Subcutaneous abdominal adipose tissue (tissue), 5 donors: ENCODE measurements at regions not wholly inside any gene's neighbourhood (a gene's known extent, or its start where the extent isn't known, plus 50 kb on each side); places are given as distances from the start of the nearest gene placed in this dataset.

Experiments used
- H3K27ac ChIP-seq: one replicate; pipeline ENCODE4 v1.7.0; 2013; ENCODE audit warnings: low read depth, mild to moderate bottlenecking, inconsistent platforms, low read length, moderate library complexity
- H3K27me3 ChIP-seq, 5 donors: one replicate each; pipeline ENCODE4 v1.7.0; 2013; ENCODE audit warnings: low read length in 5 of 5, inconsistent platforms in 1 of 5; ENCODE audit not compliant: control insufficient read depth in 5 of 5, insufficient read depth in 4 of 5
- H3K36me3 ChIP-seq, 5 donors: one replicate each; pipeline ENCODE4 v1.7.0; 2013; ENCODE audit warnings: low read length in 5 of 5; ENCODE audit not compliant: control insufficient read depth in 5 of 5, insufficient read depth in 5 of 5
- H3K4me1 ChIP-seq, 5 donors: one replicate each; pipeline ENCODE4 v1.7.0; 2013; ENCODE audit warnings: low read length in 5 of 5, mild to moderate bottlenecking in 3 of 5, moderate library complexity in 1 of 5; ENCODE audit not compliant: control insufficient read depth in 5 of 5, insufficient read depth in 5 of 5
- H3K4me3 ChIP-seq, 5 donors: one replicate each; pipeline ENCODE4 v1.7.0; 2013; ENCODE audit warnings: low read length in 5 of 5, low read depth in 1 of 5
- H3K9ac ChIP-seq, 5 donors: one replicate each; pipeline ENCODE4 v1.7.0; 2013; ENCODE audit warnings: low read length in 5 of 5, mild to moderate bottlenecking in 4 of 5, moderate library complexity in 3 of 5
- H3K9me3 ChIP-seq, 5 donors: one replicate each; pipeline ENCODE4 v1.7.0; 2013; ENCODE audit warnings: low read length in 5 of 5; ENCODE audit not compliant: control insufficient read depth in 5 of 5
- donor health status: healthy.
- donor health status: healthy.
- donor health status: healthy.
- donor health status: healthy.
- donor health status: healthy.

DNA sequence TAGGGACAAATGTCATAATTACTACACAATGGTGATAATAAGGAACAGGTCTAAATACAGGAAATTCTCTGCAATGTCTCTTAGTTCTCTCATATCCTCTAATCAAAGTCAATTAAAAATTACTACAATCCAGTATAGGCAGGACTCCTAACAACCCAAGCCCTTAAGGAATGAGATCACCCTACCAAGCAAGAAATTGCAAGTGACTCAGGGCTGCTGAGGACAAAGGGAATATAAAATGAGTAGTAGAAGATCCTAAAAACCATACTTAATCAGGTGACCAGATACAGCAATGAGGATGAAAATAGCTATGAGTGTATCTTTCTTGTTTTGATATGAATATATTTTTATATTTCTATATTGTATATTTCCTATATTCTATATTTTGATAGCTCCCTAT is 250.0 kb upstream of the DCC start:
- H3K9ac ChIP-seq, result no peak overlapping the region
- no peaks in the 10 kb centered on the region for H3K36me3 ChIP-seq
- H3K27me3 ChIP-seq, result no peaks in the 10 kb centered on the region
- H3K4me3 ChIP-seq, result no peak overlapping the region
- H3K9me3 ChIP-seq, result no peaks in the 10 kb centered on the region
- no peak overlapping the region for H3K27ac ChIP-seq
- no peaks in the 10 kb centered on the region for H3K4me1 ChIP-seq

DNA sequence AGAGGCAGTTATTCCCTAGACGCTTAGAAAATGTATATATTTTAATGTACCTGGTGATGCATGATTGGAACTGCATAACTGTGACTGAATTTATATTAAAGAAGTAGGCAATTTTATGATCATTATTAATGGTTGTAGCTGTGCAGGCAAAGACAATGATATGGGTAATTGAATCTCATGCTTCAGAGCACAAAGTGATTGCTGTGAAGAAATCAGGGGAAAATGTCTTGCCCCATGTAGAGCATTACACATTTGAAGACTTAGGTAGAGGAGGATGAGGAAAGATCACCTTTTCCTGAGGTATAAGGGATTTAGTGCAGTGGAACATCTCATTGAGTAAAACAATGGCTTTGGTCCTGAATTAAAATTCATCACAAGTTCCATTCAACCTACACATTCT is 246.8 kb upstream of the DCC start:
- H3K27ac ChIP-seq, result no peak overlapping the region
- H3K27me3 ChIP-seq, result no peaks in the 10 kb centered on the region
- H3K36me3 ChIP-seq, result no peaks in the 10 kb centered on the region
- H3K4me3 ChIP-seq, result no peak overlapping the region
- no peak overlapping the region for H3K9ac ChIP-seq
- no peaks in the 10 kb centered on the region for H3K4me1 ChIP-seq
- H3K9me3 ChIP-seq, result peaks cover 0 to 5% (median 3%) of the 10 kb centered on the region in 5 donors

DNA sequence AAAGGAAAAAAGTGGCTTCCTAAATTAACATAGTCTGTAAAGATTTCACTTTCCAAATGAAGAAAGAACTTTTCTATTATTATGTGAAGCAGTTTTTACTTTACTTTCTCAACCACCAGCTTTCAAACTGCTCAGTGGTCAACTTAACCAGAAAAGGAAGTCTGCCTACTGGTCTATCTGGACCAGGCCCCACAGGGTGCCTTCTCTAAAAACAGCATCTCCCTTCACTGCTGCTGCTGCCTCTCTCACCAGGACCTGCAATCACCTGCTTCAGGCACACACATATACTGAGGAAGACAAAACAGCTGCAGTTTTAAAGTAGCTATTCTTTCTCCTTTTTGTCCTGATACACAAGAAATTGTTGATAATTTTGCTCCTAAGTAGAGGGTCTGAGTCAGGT is 221.3 kb upstream of the DCC start:
- no peak overlapping the region for H3K27ac ChIP-seq
- H3K36me3 ChIP-seq, result no peaks in the 10 kb centered on the region
- no peaks in the 10 kb centered on the region for H3K27me3 ChIP-seq
- H3K4me1 ChIP-seq, result peaks cover 0 to 8% (median 8%) of the 10 kb centered on the region in 5 donors
- no peak overlapping the region for H3K4me3 ChIP-seq
- H3K9me3 ChIP-seq, result no peaks in the 10 kb centered on the region
- no peak overlapping the region for H3K9ac ChIP-seq

DNA sequence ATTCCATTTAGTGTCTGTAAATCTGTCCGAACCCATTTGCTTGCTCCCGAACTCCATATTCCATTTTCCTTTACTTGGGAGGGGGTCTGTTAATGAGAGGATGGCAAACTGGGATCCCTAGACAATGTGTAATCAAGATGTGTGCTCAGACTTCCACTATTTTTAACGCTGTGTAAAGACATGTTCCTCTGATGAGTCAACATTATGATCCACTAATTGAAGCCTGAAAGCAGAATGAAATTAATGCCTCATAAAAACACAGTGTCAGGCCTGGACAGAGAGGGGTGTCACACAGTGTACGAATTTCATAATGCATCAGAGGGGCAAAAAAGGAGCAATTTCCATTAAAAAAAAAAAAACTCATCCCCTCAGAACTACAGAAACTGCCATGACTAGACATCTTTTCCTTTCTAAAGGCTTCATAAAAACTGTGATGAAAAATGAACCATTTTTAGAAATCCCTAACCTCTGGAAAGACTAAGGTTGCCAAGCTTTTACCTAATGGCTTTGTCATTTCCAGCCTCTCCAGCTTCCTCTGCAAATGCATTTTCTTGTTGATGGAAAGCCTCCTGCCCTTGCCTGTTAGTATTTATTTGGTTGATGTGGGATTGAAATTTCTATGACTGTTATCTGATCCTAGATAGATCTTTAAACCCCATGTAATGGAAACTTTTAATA is 209.2 kb upstream of the DCC start:
- H3K27ac ChIP-seq, result no peak overlapping the region
- H3K27me3 ChIP-seq, result no peaks in the 10 kb centered on the region
- H3K4me3 ChIP-seq, result no peak overlapping the region
- H3K9me3 ChIP-seq, result peaks cover 0 to 10% (median 6%) of the 10 kb centered on the region in 5 donors
- no peaks in the 10 kb centered on the region for H3K36me3 ChIP-seq
- H3K9ac ChIP-seq, result no peak overlapping the region
- no peaks in the 10 kb centered on the region for H3K4me1 ChIP-seq

DNA sequence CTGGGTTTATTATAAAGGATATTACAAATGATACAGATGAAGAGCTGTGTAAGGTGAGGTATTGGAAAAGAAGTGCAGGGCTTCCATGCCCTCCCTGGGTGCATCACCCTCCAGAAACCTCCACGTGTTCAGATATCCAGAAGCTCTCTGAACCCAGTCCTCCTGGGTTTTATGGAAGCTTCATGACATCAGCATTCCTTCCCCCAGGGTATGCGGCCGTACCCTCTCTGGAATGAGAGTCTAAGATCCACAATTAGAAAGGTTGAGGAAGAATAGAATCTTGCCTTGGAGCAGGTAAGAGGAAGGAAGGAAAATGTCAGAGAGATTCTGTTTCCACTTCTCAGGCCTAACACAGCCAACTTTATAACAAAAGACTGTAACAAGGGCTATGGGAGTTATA is 208.2 kb upstream of the DCC start:
- no peak overlapping the region for H3K27ac ChIP-seq
- no peak overlapping the region for H3K4me3 ChIP-seq
- no peaks in the 10 kb centered on the region for H3K4me1 ChIP-seq
- H3K9me3 ChIP-seq, result peaks cover 0 to 10% (median 6%) of the 10 kb centered on the region in 5 donors
- H3K27me3 ChIP-seq, result no peaks in the 10 kb centered on the region
- no peak overlapping the region for H3K9ac ChIP-seq
- no peaks in the 10 kb centered on the region for H3K36me3 ChIP-seq

DNA sequence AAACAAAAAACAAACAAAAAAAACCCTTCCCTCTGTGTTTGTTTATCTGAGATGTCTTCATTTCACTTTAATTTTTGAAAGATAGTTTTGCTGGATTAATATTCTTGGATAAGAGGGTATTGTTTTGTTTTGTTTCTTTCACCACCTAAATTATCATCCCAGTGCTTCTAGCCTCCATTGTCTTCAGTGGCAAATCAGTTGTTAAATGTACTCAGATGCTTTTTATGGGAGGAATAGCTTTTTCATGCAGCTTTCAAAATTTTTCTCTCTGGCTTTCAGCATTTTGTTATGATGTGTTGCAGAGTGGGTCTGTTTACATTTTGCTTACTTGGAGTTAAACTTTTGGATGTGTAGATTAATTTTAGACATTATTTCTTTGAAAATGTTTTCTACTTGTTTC is 203.5 kb upstream of the DCC start:
- no peaks in the 10 kb centered on the region for H3K27me3 ChIP-seq
- H3K36me3 ChIP-seq, result no peaks in the 10 kb centered on the region
- no peak overlapping the region for H3K4me3 ChIP-seq
- H3K9ac ChIP-seq, result no peak overlapping the region
- H3K4me1 ChIP-seq, result no peaks in the 10 kb centered on the region
- no peak overlapping the region for H3K27ac ChIP-seq
- peaks cover 0 to 10% (median 6%) of the 10 kb centered on the region in 5 donors for H3K9me3 ChIP-seq

DNA sequence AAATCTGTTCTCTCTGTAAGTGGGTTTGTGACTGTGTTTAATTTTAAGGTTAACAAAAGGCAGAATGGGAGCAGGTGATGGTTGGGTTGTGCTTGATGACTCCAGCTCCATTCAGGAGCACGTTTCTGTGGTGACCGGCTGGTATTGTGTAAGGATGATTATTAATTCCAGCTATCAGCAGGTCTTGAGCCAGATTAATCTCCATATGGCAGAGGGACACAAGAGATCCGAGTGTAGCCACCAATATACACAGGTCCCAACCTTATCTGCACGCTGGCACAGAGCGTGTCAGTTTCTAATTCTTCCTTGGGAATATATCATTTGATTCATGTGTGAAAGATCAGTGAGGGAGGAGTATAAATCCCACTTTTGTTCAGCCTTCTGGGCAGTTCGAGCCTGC is 199.0 kb upstream of the DCC start:
- no peaks in the 10 kb centered on the region for H3K4me1 ChIP-seq
- H3K27ac ChIP-seq, result no peak overlapping the region
- no peaks in the 10 kb centered on the region for H3K27me3 ChIP-seq
- H3K4me3 ChIP-seq, result no peak overlapping the region
- H3K36me3 ChIP-seq, result no peaks in the 10 kb centered on the region
- H3K9me3 ChIP-seq, result no peaks in the 10 kb centered on the region
- H3K9ac ChIP-seq, result no peak overlapping the region

DNA sequence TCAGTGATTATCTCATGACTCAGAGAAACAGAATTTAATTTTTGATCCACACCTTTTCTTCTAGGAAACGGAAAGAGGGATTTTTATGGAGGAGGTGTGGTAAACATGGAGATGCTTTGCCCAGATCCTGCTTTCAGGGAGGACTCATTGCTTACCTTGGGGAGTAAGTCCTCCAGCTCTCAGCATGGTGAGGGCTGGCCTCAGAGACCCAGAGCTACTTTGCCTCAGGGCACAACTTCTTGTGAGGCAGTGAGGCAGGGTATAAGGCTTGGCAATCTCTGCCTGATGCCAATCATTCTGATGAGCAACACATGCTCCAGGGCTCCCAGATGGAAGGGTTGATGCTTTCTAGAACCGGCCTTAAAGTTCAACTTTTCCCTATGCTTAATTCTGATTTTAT is 189.9 kb upstream of the DCC start:
- Histone ChIP-seq H3K27me3 (no peaks in the 10 kb centered on the region), H3K9ac (no peak overlapping the region), H3K4me3 (no peak overlapping the region), H3K27ac (no peak overlapping the region), H3K36me3 (no peaks in the 10 kb centered on the region), H3K4me1 (no peaks in the 10 kb centered on the region), H3K9me3 (no peaks in the 10 kb centered on the region)

DNA sequence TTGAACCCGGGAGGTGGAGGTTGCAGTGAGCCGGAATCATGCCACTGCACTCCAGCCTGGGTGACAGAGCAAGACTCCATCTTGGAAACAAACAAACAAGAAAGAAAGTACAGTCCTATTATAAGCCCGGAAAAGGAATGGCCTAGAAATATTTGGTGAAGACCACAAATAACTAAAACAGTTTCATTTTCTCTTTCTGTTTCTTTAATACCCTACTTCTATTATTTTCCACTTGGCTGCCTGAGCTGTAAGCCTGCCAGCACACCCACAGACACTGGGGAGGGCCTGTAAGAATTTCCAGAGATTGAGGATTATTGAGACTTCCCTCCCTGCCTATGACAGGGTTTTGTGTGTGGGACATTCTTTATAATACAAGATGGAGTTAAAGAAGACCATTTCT is 188.0 kb upstream of the DCC start:
- no peaks in the 10 kb centered on the region for H3K36me3 ChIP-seq
- no peak overlapping the region for H3K27ac ChIP-seq
- no peaks in the 10 kb centered on the region for H3K27me3 ChIP-seq
- H3K9ac ChIP-seq, result no peak overlapping the region
- H3K9me3 ChIP-seq, result no peaks in the 10 kb centered on the region
- no peak overlapping the region for H3K4me3 ChIP-seq
- H3K4me1 ChIP-seq, result no peaks in the 10 kb centered on the region

DNA sequence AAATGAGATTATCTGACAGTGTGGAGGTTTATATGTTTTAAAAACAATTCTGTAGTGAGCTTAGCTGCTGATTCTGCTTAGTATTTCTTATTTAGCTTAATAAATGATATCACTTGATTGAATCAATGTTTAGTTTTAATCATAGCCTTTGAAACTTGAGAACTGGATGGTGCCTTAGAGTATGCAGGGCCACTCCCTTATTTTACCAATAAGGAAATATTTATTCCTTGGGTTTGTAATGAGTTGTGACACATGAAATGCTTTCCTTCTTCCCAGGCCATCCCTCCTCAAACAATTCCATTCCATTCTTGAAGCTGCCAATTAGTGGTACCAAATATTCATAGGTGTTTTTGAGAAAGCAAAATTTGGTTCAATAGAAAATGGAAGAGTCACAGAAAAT is 183.8 kb upstream of the DCC start:
- no peak overlapping the region for H3K4me3 ChIP-seq
- H3K27ac ChIP-seq, result no peak overlapping the region
- H3K36me3 ChIP-seq, result no peaks in the 10 kb centered on the region
- no peaks in the 10 kb centered on the region for H3K27me3 ChIP-seq
- peaks cover 0 to 3% (median 0%) of the 10 kb centered on the region in 5 donors for H3K9me3 ChIP-seq
- no peaks in the 10 kb centered on the region for H3K4me1 ChIP-seq
- H3K9ac ChIP-seq, result no peak overlapping the region

DNA sequence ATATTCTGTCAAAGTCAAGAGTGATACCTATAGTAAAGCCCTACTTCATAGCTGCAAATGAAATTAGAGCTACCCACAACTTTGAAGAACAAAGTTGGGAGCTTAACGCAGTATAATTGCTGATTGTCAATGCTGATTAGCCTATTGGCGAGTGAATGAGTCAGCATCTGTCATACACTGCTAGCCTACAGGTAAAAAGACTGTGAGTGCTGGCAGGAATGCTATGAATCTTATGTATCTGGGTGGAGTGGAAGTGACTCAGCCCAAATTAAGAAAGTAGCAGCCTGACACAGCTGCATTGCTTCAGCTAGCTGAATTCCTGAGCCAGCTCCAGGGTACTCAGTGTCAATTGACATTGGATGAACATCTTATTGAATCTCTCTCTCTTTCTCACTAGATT is 179.4 kb upstream of the DCC start:
- H3K4me3 ChIP-seq, result no peak overlapping the region

More for the DNA sequence above, 179.4 kb upstream of the DCC start:
- peaks cover 0 to 19% (median 0%) of the 10 kb centered on the region in 5 donors for H3K9me3 ChIP-seq
- no peak overlapping the region for H3K27ac ChIP-seq
- H3K4me1 ChIP-seq, result no peaks in the 10 kb centered on the region
- H3K27me3 ChIP-seq, result no peaks in the 10 kb centered on the region
- no peak overlapping the region for H3K9ac ChIP-seq
- no peaks in the 10 kb centered on the region for H3K36me3 ChIP-seq
